ENCODE measurements at regions not wholly inside any gene's neighbourhood (a gene's known extent, or its start where the extent isn't known, plus 50 kb on each side); places are given as distances from the start of the nearest gene placed in this dataset.

GRCh38 chr6:164547076-164547475, 762.3 kb downstream of the C6orf118 start:
- no peak for DNase-seq

GRCh38 chr6:164546263-164546662, 763.1 kb downstream of the C6orf118 start:
- no peak for DNase-seq

GRCh38 chr6:164534070-164534766, 775.2 kb downstream of the C6orf118 start:
- no peak for DNase-seq

GRCh38 chr6:164533045-164533362, 776.4 kb downstream of the C6orf118 start:
- no peak for DNase-seq

- DNase-seq = no peak
Measured at GRCh38 chr6:164532198-164533044, 777.0 kb downstream of the C6orf118 start.

GRCh38 chr6:164531736-164532135, 777.7 kb downstream of the C6orf118 start:
- DNase-seq = no peak

GRCh38 chr6:164528539-164528938, 780.9 kb downstream of the C6orf118 start:
- DNase-seq = no peak

- DNase-seq = no peak
Measured at GRCh38 chr6:164523087-164523654, 786.2 kb downstream of the C6orf118 start.

- no peak for DNase-seq
Measured at GRCh38 chr6:164520916-164521315, 788.5 kb downstream of the C6orf118 start.

- DNase-seq = no peak
Measured at GRCh38 chr6:164507206-164507940, 802.0 kb downstream of the C6orf118 start.

GRCh38 chr6:164505425-164505824, 804.0 kb downstream of the C6orf118 start:
- no peak for DNase-seq

GRCh38 chr6:164502833-164503232, 806.6 kb downstream of the C6orf118 start:
- no peak for DNase-seq

- no peak for DNase-seq
Measured at GRCh38 chr6:164495882-164496495, 813.4 kb downstream of the C6orf118 start.

GRCh38 chr6:164478426-164478825, 831.0 kb downstream of the C6orf118 start:
- no peak for DNase-seq

GRCh38 chr6:164477790-164478189, 831.6 kb downstream of the C6orf118 start:
- DNase-seq = no peak

GRCh38 chr6:164477101-164477500, 832.3 kb downstream of the C6orf118 start:
- no peak for DNase-seq

GRCh38 chr6:164469276-164469949, 840.0 kb downstream of the C6orf118 start:
- no peak for DNase-seq

GRCh38 chr6:164455835-164456234, 853.6 kb downstream of the C6orf118 start:
- DNase-seq = no peak

GRCh38 chr6:164453835-164454234, 855.6 kb downstream of the C6orf118 start:
- no peak for DNase-seq

- no peak for DNase-seq
Measured at GRCh38 chr6:164442572-164442971, 866.8 kb downstream of the C6orf118 start.

GRCh38 chr6:164439331-164439730, 870.1 kb downstream of the C6orf118 start:
- DNase-seq = no peak

- no peak for DNase-seq
Measured at GRCh38 chr6:164436976-164437375, 872.4 kb downstream of the C6orf118 start.

Measured in T-helper 9 cell (primary cell).